ENCODE measurements at regions not wholly inside any gene's neighbourhood (a gene's known extent, or its start where the extent isn't known, plus 50 kb on each side); places are given as distances from the start of the nearest gene placed in this dataset.

DNA sequence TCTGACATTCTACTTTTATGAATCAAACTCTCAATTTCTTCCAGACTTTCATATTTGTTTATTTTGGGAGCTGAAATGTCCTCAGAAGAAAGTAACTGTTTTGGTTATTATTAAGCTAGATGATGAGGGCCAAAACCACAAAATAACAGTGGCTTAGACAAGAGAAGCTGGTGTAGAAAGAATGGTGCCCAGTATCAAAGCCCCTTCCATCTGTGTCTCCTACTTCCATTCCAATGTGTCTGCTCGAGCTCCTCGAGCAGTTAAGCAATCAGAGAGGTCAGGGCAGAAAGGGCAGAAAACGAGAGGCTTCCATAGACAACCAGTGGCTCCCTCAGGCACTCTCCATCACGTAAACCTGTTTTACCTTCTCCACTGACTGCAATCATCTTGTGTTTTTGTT is 59.7 kb upstream of the MAGI1 start:
- H3K4me3 ChIP-seq (ENCODE audit: low read length): no peak overlapping the region
- no peak overlapping the region for H3K27ac ChIP-seq (ENCODE audit: low read length)
- ATAC-seq (no peak), DNase-seq (no peak)
- intact Hi-C loops (cut with DNase I): no loop called here
- WGBS: 72% methylated on average over 4 of the region's 4 CpGs
- H3K9me3 ChIP-seq (ENCODE audit: control insufficient read depth, low read length): no peaks in the 10 kb centered on the region
- no peaks in the 10 kb centered on the region for H3K4me1 ChIP-seq (ENCODE audit: control insufficient read depth, insufficient read depth, low read length)
- no peaks in the 10 kb centered on the region for H3K27me3 ChIP-seq (ENCODE audit: control insufficient read depth, insufficient read depth)

DNA sequence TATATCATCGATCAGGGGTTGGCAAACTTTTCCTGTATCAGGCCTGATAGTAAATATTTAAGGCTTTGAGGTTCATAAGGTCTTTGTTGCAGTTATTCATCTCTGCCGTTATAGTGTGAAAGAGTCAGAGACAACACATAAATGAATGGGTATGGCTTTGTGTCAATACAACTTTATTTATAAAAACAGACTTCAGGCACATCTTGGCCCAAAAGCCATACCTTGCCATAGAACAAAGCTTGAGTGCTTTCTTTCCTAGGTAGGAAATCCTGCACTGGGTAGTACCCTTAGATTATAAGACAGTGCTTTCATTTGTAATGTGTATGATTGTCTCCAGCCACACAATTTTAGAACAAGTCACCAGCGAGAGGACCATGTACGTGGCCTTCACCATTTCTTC is 58.9 kb upstream of the MAGI1 start:
- 93% methylated on average over 4 of the region's 4 CpGs for WGBS
- DNase-seq: no peak
- H3K27ac ChIP-seq (ENCODE audit: low read length): no peak overlapping the region
- no peak overlapping the region for H3K4me3 ChIP-seq (ENCODE audit: low read length)
- H3K27me3 ChIP-seq (ENCODE audit: control insufficient read depth, insufficient read depth): no peaks in the 10 kb centered on the region
- no peaks in the 10 kb centered on the region for H3K4me1 ChIP-seq (ENCODE audit: control insufficient read depth, insufficient read depth, low read length)
- H3K9me3 ChIP-seq (ENCODE audit: control insufficient read depth, low read length): no peaks in the 10 kb centered on the region
- intact Hi-C loops (cut with DNase I): no loop called here
- no peak for ATAC-seq

DNA sequence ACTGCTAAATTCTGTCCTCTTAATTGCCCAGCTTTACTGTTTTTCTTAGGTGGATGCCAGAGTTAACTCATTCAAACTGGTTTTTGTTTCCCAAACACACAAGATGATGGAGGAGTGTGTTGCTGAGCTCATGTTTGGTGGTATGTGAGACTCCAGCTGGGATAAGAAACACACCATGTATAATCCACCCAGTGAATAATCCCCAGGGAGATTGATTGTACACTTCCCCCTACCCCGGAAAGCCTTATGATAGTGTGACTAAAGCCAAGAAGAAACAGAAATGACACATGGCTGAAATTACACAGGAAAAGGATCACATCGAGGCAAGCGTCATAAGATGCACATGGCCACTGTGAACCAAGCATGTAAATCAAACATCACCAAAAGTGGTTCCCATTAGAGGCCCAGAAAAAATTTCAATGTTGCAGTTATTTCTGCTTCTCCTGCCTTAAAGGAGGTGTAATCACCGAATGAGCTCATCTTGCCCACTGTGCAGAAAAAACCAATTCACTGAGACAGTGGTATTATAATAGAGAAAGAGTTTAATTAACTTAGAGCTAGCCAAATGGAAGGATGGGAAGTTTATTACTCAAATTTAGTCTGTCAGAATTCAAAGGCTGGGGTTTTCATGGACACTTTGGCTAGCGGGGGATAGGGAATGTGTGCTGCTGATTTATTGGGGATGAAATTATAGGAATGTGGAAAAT is 56.7 kb upstream of the MAGI1 start:
- no peaks in the 10 kb centered on the region for H3K4me1 ChIP-seq (ENCODE audit: control insufficient read depth, insufficient read depth, low read length)
- no peaks in the 10 kb centered on the region for H3K9me3 ChIP-seq (ENCODE audit: control insufficient read depth, low read length)
- ATAC-seq: no peak
- DNase-seq: no peak
- WGBS: 81% methylated on average over 5 of the region's 5 CpGs
- H3K27ac ChIP-seq (ENCODE audit: low read length): no peak overlapping the region
- no peak overlapping the region for H3K4me3 ChIP-seq (ENCODE audit: low read length)
- H3K27me3 ChIP-seq (ENCODE audit: control insufficient read depth, insufficient read depth): no peaks in the 10 kb centered on the region
- intact Hi-C loops (cut with DNase I): no loop called here

DNA sequence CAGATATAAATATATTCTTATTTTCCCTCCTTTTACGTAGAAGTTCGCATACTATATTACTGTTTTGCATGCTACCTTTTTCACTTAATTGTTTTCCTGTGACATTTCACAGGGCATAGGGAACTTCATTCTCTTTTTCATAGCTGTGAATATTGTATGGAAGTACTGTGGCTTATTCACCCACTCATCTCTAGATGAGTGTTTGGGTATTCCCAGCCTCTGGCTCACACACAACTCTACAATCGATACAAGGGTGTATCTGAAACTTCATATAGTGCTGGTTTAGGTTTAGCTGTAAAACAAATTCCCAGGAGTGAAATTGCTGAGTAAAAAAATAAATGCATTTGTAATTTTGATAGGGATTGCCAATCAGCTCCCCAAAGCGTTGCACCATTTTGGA is 55.3 kb upstream of the MAGI1 start:
- Histone ChIP-seq H3K4me3 (ENCODE audit: low read length) (no peak overlapping the region), H3K27me3 (ENCODE audit: control insufficient read depth, insufficient read depth) (no peaks in the 10 kb centered on the region), H3K27ac (ENCODE audit: low read length) (no peak overlapping the region), H3K9me3 (ENCODE audit: control insufficient read depth, low read length) (no peaks in the 10 kb centered on the region), H3K4me1 (ENCODE audit: control insufficient read depth, insufficient read depth, low read length) (no peaks in the 10 kb centered on the region)
- 90% methylated on average over 4 of the region's 4 CpGs for WGBS
- intact Hi-C loops (cut with DNase I): no loop called here
- no peak for ATAC-seq
- DNase-seq: no peak

DNA sequence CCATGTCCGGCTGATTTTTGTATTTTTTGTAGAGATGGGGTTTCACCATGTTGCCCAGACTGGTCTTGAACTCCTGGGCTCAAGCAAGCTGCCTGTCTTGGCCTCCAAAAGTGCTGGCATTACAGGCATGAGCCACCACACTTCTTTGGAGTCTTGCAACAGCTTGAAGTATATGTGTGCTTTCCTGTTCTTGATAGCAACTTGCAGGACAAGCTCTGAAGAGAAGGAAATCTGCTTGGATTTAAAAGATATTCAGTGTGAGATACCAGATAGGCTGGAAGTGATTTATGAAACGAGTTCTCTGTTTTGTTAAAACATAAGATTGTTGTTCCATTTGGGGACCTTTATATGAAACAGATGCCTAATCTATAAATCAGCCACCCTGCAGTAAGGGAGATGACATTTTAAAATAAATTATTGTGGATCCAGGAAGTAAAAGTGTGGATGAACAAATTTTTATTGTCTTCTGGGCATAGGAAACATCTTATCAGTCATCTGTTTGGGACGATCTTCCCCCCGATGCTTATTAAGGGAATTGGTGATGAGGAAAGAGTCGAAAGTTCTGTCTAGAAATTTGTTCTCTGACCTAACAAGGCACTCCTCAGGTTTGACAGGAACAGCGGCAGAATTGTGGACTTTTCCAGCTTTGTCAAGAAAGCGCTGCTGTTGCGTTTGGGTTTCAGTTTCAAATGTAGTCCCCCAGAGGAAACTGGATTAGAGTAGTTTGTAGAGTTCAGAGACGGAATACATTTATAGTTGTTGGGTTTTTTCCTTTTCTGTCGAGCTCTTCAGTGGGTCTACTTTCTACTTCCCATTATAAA is 53.7 kb upstream of the MAGI1 start:
- ATAC-seq: no peak
- H3K4me3 ChIP-seq (ENCODE audit: low read length): no peak overlapping the region
- H3K27me3 ChIP-seq (ENCODE audit: control insufficient read depth, insufficient read depth): no peaks in the 10 kb centered on the region
- no peak overlapping the region for H3K27ac ChIP-seq (ENCODE audit: low read length)
- intact Hi-C loops (cut with DNase I): no loop called here
- no peak for DNase-seq
- H3K4me1 ChIP-seq (ENCODE audit: control insufficient read depth, insufficient read depth, low read length): no peaks in the 10 kb centered on the region
- 65% methylated on average over 10 of the region's 10 CpGs for WGBS
- no peaks in the 10 kb centered on the region for H3K9me3 ChIP-seq (ENCODE audit: control insufficient read depth, low read length)

Data from right cardiac atrium (tissue), 5 donors.